ENCODE measurements at regions not wholly inside any gene's neighbourhood (a gene's known extent, or its start where the extent isn't known, plus 50 kb on each side); places are given as distances from the start of the nearest gene placed in this dataset.

DNA sequence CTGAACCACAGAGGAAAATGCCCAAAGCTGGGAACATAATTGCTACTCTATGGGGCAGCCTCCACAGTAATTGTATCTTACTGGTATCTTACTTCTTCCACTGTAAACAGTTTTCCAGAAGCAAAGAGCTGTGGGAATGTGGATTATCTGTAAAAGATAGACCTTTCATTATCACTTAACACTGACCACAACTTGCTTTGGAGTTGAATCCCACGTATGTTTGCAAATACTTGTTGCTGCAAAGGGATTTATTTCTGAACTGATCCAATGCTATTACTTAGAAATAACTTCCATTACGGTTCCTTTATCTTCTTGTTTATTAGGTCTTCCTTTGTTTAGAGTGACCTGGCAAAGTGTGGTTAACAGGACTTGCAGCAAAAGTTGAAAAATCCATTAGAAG lies 218.1 kb downstream of the KCTD12 start (continued):
- no peak for TF ChIP-seq RCOR1 (IDR thresholded peaks at IDR 0.05; ENCODE audit: low read length)
- TF ChIP-seq, protein P1, sequence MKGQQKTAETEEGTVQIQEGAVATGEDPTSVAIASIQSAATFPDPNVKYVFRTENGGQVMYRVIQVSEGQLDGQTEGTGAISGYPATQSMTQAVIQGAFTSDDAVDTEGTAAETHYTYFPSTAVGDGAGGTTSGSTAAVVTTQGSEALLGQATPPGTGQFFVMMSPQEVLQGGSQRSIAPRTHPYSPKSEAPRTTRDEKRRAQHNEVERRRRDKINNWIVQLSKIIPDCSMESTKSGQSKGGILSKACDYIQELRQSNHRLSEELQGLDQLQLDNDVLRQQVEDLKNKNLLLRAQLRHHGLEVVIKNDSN (IDR thresholded peaks at IDR 0.05; ENCODE audit: borderline replicate concordance, low read depth) = no peak
- TF ChIP-seq, protein P2, sequence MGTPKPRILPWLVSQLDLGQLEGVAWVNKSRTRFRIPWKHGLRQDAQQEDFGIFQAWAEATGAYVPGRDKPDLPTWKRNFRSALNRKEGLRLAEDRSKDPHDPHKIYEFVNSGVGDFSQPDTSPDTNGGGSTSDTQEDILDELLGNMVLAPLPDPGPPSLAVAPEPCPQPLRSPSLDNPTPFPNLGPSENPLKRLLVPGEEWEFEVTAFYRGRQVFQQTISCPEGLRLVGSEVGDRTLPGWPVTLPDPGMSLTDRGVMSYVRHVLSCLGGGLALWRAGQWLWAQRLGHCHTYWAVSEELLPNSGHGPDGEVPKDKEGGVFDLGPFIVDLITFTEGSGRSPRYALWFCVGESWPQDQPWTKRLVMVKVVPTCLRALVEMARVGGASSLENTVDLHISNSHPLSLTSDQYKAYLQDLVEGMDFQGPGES (IDR thresholded peaks at IDR 0.05; ENCODE audit: low read depth, low read length) = no peak

GRCh38 chr13:76667551-76667950 lies 218.7 kb downstream of the KCTD12 start:
- peak; percentile 4 for DNase-seq
- no peak overlapping the region for H3K4me3 ChIP-seq (ENCODE audit: low read depth in 2 of 2, low read length in 1 of 2)

DNA sequence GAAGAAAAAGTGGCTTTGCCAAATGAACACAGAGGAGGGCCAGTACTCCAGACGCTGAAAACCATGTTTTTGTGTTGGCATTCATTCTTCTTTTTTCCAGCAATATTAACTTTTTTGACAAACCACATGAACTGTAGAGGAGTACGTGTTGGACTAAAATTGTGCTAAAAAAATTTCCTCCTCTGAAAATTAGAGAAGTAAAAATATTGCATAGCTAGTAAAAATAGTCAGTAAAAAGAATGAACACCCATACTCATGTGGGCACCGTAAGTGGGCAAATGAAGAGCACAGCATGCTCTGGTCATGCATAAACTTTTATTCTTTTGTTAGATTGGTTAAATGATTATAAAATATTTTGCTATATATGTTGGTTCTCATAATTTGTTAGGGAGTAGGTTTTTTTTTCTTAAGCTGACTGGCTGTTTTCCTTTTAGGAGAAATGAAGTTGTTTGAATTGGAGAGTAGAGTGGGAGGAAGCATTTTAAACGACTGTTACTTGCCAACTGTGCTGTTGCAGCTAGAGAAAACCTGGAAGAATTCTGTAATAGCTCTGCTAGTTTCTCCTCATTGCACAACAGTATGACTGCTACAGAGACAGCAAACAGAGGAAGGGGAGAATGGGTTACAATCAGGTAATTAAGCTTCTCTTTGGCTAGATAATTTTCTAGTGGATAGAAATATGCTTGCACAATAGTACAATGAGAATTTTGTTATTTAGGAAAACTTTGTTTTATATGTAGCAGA lies 222.4 kb downstream of the KCTD12 start:
- WGBS (ENCODE audit: low lambda C conversion rate) = 61% methylated on average over 4 of the region's 4 CpGs
- no peaks in the 10 kb centered on the region for H3K36me3 ChIP-seq (replicated peaks in 1 of 2; ENCODE audit: control insufficient read depth in 1 of 2, insufficient read depth in 2 of 2, low read length in 1 of 2)
- CTCF ChIA-PET = interaction anchor here (1.0 to 3.0 kb wide), 2 partner anchors 15 to 222 kb away, joined by 5 to 17 read pairs; partner anchors contain the start of gene KCTD12
- no peaks in the 10 kb centered on the region for H3K9me3 ChIP-seq
- no peak overlapping the region for H2AFZ ChIP-seq (ENCODE audit: low read depth)
- no peak for DNase-seq
- no peaks in the 10 kb centered on the region for H4K20me1 ChIP-seq (ENCODE audit: insufficient read depth)
- no peaks in the 10 kb centered on the region for H3K4me1 ChIP-seq (ENCODE audit: control insufficient read depth in 1 of 2, insufficient read depth in 2 of 2, low read depth in 1 of 2, low read length in 1 of 2)
- no peak overlapping the region for H3K27ac ChIP-seq (ENCODE audit: low read depth in 2 of 2, low read length in 1 of 2)
- no peak overlapping the region for H3K9ac ChIP-seq
- no peak overlapping the region for H3K4me2 ChIP-seq
- no peaks in the 10 kb centered on the region for H3K79me2 ChIP-seq (ENCODE audit: insufficient read depth)
- H3F3A ChIP-seq (replicated peaks; ENCODE audit: insufficient read depth) = no peaks in the 10 kb centered on the region
- H3K9me2 ChIP-seq = no peaks in the 10 kb centered on the region
- POLR2A ChIA-PET = no interaction called here
- H3K27me3 ChIP-seq (ENCODE audit: insufficient read depth) = no peaks in the 10 kb centered on the region
- H3K4me3 ChIP-seq (ENCODE audit: low read depth in 2 of 2, low read length in 1 of 2) = no peak overlapping the region
- no peak for TF ChIP-seq RCOR1 (IDR thresholded peaks at IDR 0.05; ENCODE audit: low read length)
- no peak for TF ChIP-seq FOXJ3 (CRISPR knock-in tag; IDR thresholded peaks at IDR 0.05)
- TF ChIP-seq, protein P1 (IDR thresholded peaks at IDR 0.05; ENCODE audit: borderline replicate concordance, low read depth) = no peak
- TF ChIP-seq RAD21 (IDR thresholded peaks at IDR 0.05; ENCODE audit: low read length) = no peak
- no peak for TF ChIP-seq GATA2 (CRISPR knock-in tag; IDR thresholded peaks at IDR 0.05)
- no peak for TF ChIP-seq MXI1 (IDR thresholded peaks at IDR 0.05; ENCODE audit: low read depth, low read length)
- TF ChIP-seq EP300 (IDR thresholded peaks at IDR 0.05; ENCODE audit: borderline replicate concordance in 1 of 2, low read depth in 1 of 2, low read length in 1 of 2) = no peak
- no peak for TF ChIP-seq EZH2phosphoT487 (IDR thresholded peaks at IDR 0.05; ENCODE audit: borderline replicate concordance, low read depth)
- TF ChIP-seq YY1 (IDR thresholded peaks at IDR 0.05; ENCODE audit: low read depth) = no peak
- no peak for TF ChIP-seq MEF2A (IDR thresholded peaks at IDR 0.05; ENCODE audit: borderline replicate concordance, low read depth)
- no peak for TF ChIP-seq JUND (IDR thresholded peaks at IDR 0.05)
- TF ChIP-seq, protein P2 (IDR thresholded peaks at IDR 0.05; ENCODE audit: low read depth, low read length) = no peak

More at GRCh38 chr13:76667551-76667950, 218.7 kb downstream of the KCTD12 start:
- Histone ChIP-seq H4K20me1 (ENCODE audit: insufficient read depth) (no peaks in the 10 kb centered on the region), H3K4me1 (ENCODE audit: control insufficient read depth in 1 of 2, insufficient read depth in 2 of 2, low read depth in 1 of 2, low read length in 1 of 2) (no peaks in the 10 kb centered on the region), H3K27ac (ENCODE audit: low read depth in 2 of 2, low read length in 1 of 2) (no peak overlapping the region), H2AFZ (ENCODE audit: low read depth) (no peak overlapping the region), H3K36me3 (replicated peaks in 1 of 2; ENCODE audit: control insufficient read depth in 1 of 2, insufficient read depth in 2 of 2, low read length in 1 of 2) (no peaks in the 10 kb centered on the region), H3K79me2 (ENCODE audit: insufficient read depth) (no peaks in the 10 kb centered on the region), H3K27me3 (ENCODE audit: insufficient read depth) (no peaks in the 10 kb centered on the region), H3K9me3 (no peaks in the 10 kb centered on the region), H3K9me2 (no peaks in the 10 kb centered on the region), H3K9ac (no peak overlapping the region), H3F3A (replicated peaks; ENCODE audit: insufficient read depth) (no peaks in the 10 kb centered on the region), H3K4me2 (no peak overlapping the region)
- ChIA-PET POLR2A (no interaction called here), CTCF (interaction anchor here (0.7 to 2.8 kb wide), 5 partner anchors 37 to 235 kb away, joined by 3 to 24 read pairs (median 5); partner anchors contain the start of gene KCTD12)
- TF ChIP-seq CTCF (IDR thresholded peaks at IDR 0.05) (peak; percentile 73), NFIC (IDR thresholded peaks at IDR 0.05; ENCODE audit: borderline replicate concordance) (no peak), RAD21 (IDR thresholded peaks at IDR 0.05; ENCODE audit: low read length) (peak; percentile 73), SMC3 (IDR thresholded peaks at IDR 0.05; ENCODE audit: low read depth, low read length) (peak; percentile 83)
